Fibroblast of skin of left biceps (primary cell): ENCODE measurements at regions not wholly inside any gene's neighbourhood (a gene's known extent, or its start where the extent isn't known, plus 50 kb on each side); places are given as distances from the start of the nearest gene placed in this dataset.

ENCODE experiments used
- DNase-seq, 2 experiments: peaks; one replicate each; pipeline ENCODE4 v3.0.0-alpha.2; 2013; ENCODE audit warnings: low read depth in 2 of 2

DNA sequence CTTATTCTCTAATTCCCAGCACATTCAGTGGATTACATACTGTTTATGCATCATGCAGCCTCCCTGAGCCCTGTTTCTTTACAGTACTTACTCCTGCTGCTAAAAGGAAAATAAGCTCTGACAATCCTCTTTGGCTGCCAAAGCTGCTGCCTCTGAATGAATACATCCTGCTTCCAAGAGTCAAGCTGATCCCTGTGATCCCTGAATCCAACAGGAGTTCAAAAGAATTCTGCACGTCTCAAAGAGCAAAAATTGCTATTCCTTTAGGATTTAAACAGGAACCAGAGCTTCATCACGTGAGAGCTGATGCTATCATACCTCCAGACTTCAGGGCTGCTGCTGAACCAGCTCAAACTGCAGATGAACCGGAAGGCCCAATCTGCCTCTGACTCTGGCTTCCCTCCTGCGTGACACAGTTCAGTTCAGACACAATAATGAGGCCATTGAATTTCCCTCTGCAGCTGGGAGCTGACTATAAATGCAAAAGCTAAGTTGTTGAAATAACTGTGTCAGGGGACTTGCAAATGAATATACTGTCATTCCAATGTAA lies 851.0 kb upstream of the PHF14 start:
- no peak for DNase-seq

DNA sequence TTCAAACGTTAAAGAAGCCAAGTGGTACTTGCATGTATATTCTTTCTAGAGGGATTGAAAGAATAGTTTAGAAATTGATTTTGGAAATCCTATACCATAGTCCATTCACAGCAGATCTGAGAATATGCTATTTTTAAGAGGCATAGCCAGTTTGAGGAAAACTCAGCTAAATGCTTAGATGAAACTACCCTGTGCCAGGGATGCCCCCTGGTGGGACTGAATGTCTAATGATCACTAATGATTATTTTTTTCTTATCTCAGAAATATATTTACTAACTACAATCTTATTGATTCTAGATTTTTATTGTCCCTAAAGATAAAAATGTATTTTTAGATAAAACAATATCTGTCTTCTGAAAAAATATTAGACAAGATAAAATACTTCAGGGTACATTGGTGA lies 844.9 kb upstream of the PHF14 start:
- no peak for DNase-seq

DNA sequence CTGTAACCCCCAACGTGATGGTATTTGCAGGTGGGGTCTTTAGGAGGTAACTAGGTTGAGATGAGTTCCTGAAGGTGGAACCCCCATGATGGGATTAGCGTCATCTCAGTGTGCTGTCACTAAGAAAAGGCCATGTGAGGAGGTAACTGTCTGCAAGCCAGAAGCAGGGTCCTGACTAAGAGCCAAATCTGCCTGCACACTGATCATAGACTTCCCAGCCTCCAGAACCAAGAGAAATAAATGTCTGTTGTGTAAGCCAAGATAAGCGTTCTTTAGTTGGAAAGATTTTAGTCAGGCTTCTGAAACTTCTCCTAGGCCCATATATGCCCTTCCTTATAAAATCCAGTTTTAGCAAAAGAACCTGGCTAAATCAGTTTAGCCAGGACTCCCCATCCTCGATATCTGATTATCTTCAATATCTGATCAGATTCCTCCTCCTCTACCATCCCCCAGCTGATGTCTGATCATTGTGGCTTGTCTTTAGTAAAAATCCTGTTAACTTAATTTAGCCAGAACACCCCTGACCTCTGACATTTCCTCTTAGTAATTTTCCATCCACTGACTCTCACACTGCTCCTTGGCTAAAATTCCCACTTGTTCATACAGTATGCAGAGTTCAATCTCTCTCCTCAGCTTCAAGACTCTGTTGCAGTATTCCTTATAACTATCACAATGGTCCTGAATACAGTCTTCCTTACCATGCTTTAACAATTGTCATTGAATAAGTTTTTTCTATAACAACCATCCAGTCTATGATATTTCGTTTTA lies 835.4 kb upstream of the PHF14 start:
- no peak for DNase-seq

DNA sequence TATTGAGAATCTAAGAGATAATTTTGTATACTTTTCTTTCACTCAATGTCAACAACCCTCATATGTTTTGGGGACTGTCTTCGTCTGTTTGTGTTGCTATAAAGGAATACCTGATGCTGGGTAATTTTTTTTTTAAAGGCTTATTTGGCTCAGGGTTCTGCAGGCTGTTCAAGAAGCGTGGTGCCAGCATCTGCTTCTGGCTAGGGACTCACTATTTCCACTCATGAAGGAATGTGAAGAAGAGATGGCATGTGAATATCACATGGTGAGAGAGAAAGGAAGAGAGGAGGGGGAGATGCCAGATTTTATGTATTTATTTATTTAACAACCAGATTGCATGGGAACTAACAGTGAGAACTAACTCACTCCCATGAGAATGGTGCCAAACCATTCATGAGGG lies 827.4 kb upstream of the PHF14 start:
- DNase-seq: no peak

DNA sequence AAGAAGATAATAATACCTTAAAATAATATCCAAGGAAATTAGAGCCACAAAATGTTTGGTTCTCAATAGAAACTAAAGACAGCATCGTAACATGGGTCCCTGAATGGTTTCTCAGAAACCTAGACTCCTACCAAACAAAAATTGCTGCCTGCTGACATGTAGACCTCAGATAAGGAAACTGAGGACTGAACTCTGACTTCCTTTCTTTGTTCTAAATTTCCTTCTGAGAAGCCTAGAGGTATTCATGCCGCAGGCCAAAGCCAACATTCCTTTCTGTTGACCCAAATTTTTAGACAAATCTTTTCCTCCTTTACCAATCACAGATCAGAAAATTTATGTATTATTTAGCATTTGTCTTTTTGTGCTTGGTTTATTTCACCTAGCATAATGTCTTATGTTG lies 816.7 kb upstream of the PHF14 start:
- no peak for DNase-seq

DNA sequence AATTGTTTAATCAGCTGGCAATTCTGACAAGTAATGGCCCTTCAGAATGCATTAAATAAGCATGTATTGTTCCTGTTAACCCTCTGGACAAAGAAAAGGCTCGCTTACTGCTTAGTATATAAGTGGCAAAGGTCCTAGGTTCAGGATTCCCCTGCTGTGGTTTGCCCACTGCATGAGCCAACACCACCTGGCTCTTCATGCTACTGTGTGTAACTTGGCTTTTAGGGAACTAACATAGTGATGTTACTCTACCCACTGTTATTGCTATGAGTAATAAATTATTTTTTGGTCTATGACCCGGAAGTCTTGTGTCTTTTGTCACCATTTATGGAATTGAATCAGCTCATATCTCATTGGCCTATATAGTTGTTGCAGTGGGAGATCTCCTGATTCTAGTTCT lies 791.7 kb upstream of the PHF14 start:
- DNase-seq: no peak

DNA sequence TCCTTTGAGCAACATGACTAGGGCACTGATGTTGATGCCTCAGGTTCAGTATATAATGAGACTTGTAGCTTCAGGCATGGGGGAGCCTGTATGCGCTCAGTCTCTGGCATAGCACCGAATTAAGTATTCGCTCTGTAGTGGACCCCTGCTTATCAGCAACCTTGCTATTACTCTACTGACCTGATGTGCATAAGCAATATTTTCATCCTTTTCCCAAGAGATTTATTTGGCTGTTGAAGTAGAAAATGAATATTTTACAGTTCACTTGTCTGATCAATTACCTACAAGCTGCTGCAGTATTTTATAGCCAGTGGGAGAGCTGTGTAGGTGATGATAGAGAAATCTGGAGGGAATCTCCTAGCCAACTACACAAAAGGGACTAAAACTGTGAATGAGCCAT lies 781.6 kb upstream of the PHF14 start:
- DNase-seq: no peak

DNA sequence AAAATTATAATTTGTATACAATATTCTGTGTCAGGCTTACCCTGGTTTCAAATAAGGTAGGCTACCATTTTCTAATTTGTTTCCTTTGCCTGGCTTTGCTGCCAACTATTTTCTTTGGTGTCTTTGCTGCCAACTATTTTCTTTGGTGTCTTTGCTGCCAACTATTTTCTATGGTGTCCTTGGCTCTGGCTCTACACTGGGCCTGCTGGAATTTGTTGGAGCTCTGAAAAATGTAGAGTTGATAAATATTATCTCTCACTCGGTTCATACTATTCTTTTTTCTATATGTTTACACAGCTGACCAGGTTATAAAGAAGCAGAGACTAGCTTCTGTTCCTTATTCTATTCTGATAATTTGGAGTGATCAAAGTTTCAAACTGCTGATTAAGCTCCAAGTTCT lies 768.0 kb upstream of the PHF14 start:
- DNase-seq: no peak

DNA sequence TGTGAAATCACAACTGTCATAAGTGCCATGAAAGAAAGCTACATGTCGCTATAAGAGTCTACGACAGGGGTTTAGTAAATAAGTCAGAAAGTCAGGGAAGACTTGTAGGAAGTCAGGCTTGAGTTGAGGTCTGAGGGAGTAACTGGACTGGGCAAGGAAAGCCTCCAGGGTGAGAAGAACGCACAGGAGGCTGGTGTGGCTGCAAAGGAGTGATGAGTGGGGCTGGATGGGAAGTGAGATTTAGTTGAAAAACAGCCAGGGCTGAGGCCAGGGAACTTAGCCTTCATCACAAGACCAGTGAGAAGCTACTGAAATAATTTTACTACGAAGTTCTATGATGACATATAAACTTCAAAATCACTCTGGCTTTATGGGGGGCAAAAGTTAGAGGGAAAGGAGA lies 763.7 kb upstream of the PHF14 start:
- no peak for DNase-seq

DNA sequence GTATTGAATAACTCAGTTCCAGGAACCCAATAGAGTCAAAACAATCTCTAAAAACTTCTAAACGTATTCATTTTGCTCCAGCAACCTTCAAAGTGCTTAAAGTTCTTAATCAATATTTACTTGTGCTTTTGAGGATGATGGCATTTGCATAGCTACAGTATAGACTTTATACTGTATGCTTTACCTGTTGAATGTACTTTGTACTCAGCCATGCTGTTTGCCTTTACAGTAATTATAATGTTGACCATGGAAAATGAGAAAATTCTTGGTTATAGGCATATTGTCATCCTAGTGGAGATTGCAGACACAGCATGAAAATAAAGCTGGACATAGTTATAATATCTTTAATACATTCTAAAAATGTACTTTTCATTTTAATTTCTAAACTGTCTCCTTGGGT lies 762.7 kb upstream of the PHF14 start:
- DNase-seq: no peak

DNA sequence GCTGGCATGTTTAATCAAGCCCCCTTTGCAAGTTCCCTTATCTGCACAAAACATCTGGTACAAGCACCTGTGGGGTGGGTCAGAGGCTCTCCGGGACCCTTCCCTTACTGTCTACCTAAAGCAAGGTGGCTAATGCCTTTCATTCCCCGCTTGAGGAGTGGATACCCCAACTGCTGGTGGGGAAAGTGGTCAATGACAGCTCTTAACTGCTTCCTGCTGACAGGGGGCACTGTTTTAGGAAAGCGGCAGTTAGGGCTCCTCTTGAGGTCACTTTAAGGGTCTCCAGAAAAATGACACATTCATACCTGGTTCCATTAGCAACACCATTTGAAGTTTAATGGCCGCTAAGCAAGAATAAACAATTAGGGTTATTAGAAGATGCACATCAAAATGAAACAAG lies 761.8 kb upstream of the PHF14 start:
- DNase-seq: no peak

DNA sequence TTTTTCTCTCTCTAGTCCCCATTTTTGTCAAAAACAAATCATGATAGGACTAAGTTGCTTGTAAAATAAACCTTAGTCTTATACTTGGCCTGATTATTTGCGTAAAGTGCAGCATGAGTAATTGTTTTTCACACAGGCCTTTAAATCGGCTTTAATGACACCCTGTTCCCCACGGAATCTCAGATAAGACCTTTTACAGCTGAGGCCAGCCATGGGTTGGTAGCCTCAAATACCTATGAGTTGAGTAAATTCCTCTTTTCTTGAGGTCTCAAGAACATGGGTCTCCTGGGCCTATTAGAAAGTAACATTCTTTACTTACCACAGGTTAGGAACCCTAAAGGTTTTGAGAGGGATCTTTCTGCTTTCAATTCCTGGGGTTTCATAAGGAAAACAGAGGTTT lies 761.0 kb upstream of the PHF14 start:
- no peak for DNase-seq

DNA sequence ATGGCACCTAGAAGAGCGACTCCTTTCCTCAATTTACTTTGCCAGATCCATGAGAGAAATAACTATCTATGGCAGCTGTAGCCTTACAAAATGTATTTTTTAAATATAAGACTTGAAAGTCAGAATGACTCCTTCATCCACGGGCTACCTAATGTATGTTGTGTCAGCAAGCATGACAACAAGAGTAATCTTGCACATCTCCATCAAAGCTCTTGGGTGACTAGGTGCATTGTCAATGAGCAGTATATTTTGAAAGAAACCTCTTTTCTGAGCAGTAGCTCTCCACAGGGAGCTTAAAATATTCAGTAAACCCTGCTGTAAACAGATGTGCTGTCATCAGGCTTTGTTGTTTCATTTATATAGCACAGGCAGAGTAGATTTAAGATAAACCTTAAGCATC lies 757.2 kb upstream of the PHF14 start:
- no peak for DNase-seq

DNA sequence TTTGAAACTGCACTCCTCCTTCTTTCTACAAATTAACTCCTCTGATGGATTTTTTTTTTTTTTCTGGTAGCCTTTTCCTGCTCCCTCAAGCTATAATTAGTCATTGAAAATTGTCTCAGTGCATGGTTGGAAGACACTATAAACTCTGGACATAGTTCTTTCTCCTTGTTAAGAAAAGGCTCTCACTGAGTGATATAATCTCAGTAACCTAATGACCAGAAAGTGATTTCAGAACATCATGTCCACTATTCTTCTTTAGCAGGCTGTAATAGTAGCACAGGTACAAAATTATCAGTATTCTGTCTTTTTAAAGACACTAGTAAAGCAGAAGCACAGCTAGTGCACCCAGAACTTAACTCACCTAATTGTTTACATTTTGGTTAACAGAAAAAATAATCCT lies 752.6 kb upstream of the PHF14 start:
- DNase-seq: no peak

DNA sequence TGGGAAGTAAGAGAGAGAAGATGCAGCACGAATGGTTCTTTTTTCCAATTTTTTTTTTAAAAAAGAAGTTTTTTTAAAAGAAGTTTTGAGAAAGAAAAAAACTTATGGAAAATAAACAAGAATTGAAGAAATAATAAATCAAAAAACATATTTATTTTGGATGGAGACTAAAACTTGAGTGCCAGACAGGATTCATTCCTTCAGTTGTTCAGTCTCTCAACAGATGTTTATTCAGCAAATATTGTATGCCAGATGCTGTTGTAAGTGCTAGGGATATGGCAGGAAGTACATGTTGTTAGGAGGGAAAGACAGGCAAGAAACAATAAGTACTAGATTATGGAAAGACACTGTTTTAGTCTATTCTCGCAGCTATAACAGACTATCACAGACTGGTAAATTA lies 750.7 kb upstream of the PHF14 start:
- DNase-seq: no peak

DNA sequence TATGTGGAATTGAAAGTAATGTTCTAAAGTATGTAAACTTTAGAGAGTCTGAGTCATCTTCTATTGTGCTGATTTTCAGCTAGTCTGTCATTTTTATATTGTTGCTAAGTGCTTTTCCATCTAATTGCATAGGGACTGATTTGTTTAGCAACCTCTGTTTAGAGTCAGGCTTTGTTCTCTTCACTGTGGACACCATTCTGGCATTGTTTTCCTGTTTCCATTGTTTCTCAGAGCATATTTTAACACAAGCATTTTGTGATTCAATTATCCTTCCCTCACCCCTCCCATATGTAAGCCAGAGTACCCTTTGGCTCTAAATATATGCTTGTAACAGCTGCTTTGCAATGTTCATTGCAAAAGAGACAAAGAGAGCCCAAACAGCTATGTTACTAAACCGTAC lies 748.4 kb upstream of the PHF14 start:
- no peak for DNase-seq

DNA sequence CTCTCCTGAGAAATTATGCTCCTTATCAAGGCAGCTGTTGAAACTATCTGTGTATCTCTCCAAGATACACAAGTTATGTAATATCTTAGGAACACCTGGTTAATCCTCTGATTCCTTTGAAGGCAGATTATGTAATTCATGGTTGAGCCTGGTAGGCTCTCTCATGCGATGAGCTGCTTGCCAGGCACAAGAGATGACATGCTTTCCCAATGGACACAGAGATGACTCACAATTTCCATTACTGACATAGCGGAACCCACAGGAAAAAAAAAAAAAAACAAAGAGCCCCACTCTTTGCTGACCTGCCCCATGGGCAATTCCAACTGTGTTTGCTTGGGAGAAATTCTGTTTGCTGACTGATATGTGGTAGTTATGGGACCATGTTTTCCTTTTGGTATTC lies 736.4 kb upstream of the PHF14 start:
- DNase-seq: no peak

DNA sequence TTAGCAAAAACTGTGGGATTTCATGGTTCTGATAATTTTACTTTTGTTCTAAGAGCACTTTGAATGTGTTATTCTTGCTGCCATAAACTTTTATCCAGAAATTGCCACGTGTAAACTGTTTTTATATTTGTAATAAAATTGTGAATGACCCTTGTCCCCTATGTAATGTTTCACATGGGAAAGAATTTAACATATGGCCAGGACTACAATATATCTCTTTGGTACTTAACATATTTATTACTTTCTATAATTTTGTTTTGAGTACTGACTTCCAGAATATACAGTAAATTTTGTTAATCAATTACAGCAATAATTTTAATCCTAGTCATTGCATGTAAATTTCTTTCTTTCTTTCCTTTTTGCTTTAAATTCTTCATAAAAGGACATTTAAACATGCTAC lies 735.0 kb upstream of the PHF14 start:
- DNase-seq: no peak

DNA sequence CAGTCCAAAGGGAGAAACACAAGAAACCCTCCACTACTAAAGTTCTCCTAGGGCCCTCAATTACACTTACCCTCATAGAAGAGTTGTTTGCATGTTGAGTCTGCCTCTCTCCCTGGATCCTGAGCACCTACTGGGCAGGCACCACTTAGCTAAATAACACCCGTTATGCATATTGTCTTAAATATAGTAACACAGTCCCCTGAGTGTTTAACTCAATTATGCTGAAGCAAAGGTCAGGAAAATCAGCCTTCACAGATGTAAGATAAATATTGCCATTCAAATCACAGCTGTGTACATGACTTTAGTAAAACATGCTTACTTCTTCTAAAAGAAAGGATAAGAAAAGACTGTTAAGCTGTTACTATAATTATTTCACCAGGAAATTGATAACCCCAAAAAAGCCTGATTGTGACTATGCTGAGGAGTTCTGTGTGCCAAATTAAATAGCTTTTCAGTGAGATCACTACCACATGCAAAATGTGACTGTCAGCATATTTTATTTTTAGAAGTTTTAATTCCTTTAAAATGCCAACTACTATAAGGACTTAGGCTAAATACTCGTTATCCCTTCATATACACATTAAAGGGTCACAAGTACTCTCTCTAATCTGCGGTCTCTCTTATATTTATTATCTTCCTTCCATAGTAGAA lies 733.9 kb upstream of the PHF14 start:
- no peak for DNase-seq

DNA sequence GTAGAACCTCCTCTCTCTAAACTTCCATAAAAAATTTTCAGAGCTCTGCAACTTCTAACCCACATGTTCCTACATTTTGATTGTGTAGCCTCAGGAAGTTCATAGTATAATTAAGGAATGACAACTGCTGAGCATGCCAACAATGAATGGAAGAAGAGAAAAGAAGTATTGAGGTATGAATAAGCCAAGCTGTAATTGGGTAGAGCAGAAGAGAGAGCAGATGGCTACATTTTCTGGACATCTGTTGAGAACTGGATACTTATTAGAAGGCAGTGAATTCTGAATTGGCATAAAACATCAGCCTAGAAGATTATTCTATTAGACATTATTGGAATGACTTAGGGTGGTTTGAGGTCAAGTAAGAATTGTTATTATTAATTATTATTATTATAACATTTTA lies 728.3 kb upstream of the PHF14 start:
- no peak for DNase-seq

DNA sequence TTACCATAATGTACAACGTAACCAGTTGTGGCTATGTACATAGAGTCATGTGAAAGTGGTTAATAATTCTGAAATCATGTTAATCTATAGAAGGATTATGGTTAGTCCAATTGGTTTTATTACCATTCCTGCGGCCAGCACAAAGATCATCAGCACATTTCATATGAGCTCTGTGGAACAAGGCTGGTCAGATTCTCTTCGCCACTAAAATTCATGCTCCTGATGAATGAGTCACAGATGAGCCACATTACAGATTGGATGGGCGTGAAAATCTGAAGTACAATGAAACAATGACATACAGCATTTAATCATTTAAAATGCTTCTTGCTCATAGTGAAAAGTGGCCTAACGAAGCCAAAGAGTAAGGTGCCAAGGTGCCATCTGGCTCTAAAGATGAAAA lies 716.2 kb upstream of the PHF14 start:
- no peak for DNase-seq

DNA sequence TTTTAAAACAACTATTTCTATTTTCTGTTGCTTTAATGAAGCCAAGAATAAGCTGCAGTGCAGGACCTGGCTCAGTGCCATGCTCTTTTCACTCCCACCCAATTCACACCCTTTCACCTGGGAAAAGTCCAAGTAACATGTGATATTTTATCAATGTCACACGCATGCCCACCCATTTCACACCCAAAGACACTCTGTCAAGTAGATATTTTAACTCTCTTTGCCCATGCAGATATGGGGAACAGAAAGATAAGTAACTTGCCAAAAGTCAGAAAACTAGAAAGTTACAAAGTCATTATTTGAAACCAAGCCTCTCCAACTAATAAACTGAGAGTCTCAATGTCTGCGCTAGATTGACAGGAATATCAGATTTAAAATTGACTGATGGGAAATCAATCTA lies 706.7 kb upstream of the PHF14 start:
- DNase-seq: no peak

DNA sequence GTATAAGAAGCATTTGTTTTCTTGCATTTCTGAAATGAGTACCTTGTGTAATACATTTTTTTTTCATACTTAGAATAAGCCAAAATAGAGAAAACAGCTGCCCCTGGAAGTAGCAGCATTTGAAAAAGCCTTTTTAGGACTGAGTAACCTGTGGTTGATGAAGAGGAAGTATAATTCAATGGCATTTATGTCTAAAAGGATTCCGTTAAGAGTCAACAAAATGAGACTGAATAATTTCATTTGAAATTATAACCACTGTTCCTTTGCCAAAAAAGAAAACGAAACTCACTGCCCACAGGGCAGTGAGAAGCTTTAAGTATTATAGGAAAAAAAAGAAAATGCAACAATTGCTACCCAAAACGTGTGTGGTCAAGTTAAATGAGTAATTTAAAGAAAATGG lies 705.6 kb upstream of the PHF14 start:
- no peak for DNase-seq

DNA sequence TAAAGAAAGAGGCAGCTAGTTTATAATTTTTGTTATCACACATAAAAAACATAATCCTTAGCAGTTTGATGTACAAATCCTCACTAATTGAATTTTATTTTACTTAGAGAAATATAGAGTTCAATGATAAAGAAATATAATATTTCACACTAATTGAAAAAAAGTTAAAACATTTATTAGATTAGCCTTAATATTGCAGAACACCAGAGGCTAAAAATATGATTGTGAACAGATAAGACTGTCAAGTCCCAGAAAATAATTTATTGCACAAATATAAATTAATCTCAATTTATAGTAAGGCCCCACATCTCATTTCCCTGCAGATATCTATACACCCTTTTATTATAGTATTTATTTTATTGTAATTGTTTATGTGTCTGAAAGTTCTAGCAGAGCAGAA lies 690.8 kb upstream of the PHF14 start:
- no peak for DNase-seq
